ENCODE measurements at regions not wholly inside any gene's neighbourhood (a gene's known extent, or its start where the extent isn't known, plus 50 kb on each side); places are given as distances from the start of the nearest gene placed in this dataset.
A peak's percentile ranks its signal among the peaks of the same experiment; 100 is the strongest.

GRCh38 chr3:76367281-76367680, 581.9 kb upstream of the ZNF717 start:
- FAIRE-seq (no peak), DNase-seq (ENCODE audit: insufficient read length, low spot score) (no peak)
- TF ChIP-seq CTCF (IDR thresholded peaks at IDR 0.05; ENCODE audit: insufficient read depth, missing control alignments) = no peak

- FAIRE-seq = no peak
- TF ChIP-seq CTCF (IDR thresholded peaks at IDR 0.05; ENCODE audit: insufficient read depth, missing control alignments) = peak; percentile 48
- no peak for DNase-seq (ENCODE audit: insufficient read length, low spot score)
These were observed 583.8 kb upstream of the ZNF717 start for GRCh38 chr3:76369170-76369569.

GRCh38 chr3:76370749-76371520, 585.6 kb upstream of the ZNF717 start:
- no peak for TF ChIP-seq CTCF (IDR thresholded peaks at IDR 0.05; ENCODE audit: insufficient read depth, missing control alignments)
- no peak for DNase-seq (ENCODE audit: insufficient read length, low spot score)
- no peak for FAIRE-seq

- no peak for FAIRE-seq
- TF ChIP-seq CTCF (IDR thresholded peaks at IDR 0.05; ENCODE audit: insufficient read depth, missing control alignments) = no peak
- no peak for DNase-seq (ENCODE audit: insufficient read length, low spot score)
These were observed 587.1 kb upstream of the ZNF717 start for GRCh38 chr3:76372497-76372896.

GRCh38 chr3:76377074-76377473, 591.7 kb upstream of the ZNF717 start:
- TF ChIP-seq CTCF (IDR thresholded peaks at IDR 0.05; ENCODE audit: insufficient read depth, missing control alignments) = no peak
- no peak for DNase-seq (ENCODE audit: insufficient read length, low spot score)
- FAIRE-seq = no peak

- DNase-seq (ENCODE audit: insufficient read length, low spot score) = no peak
- TF ChIP-seq CTCF (IDR thresholded peaks at IDR 0.05; ENCODE audit: insufficient read depth, missing control alignments) = no peak
- FAIRE-seq = no peak
These were observed 593.4 kb upstream of the ZNF717 start for GRCh38 chr3:76378789-76379188.

- TF ChIP-seq CTCF (IDR thresholded peaks at IDR 0.05; ENCODE audit: insufficient read depth, missing control alignments) = no peak
- FAIRE-seq (peak; percentile 70), DNase-seq (ENCODE audit: insufficient read length, low spot score) (peak; percentile 13)
These were observed 598.4 kb upstream of the ZNF717 start for GRCh38 chr3:76383781-76384180.

Measured in D721Med (cell line).